GM18498 (cell line): ENCODE measurements at regions not wholly inside any gene's neighbourhood (a gene's known extent, or its start where the extent isn't known, plus 50 kb on each side); places are given as distances from the start of the nearest gene placed in this dataset.
"Not testable (repeated sequence)": the region's sequence is repeated elsewhere in the genome, so short reads cannot be mapped to it uniquely, and the experiment has no call there.

Source experiments
- ATAC-seq: cut with Tn5 transposase; IDR thresholded peaks from one replicate; pipeline ENCODE4 v1.9.1; 2021; ENCODE audit warnings: mild to moderate bottlenecking, moderate library complexity; ENCODE audit not compliant: unreplicated experiment

- ATAC-seq: no peak
Measured at GRCh38 chr5:152118676-152119470, 194.2 kb upstream of the GLRA1 start.

- no peak for ATAC-seq
Measured at GRCh38 chr5:152116934-152117333, 192.3 kb upstream of the GLRA1 start.

GRCh38 chr5:152113401-152113800 is 188.8 kb upstream of the GLRA1 start:
- ATAC-seq: peak; percentile 60

- ATAC-seq: no peak
Measured at GRCh38 chr5:152107220-152107619, 182.6 kb upstream of the GLRA1 start.

- ATAC-seq: no peak
Measured at GRCh38 chr5:152106571-152106970, 181.9 kb upstream of the GLRA1 start.

- ATAC-seq: no peak
Measured at GRCh38 chr5:152105085-152105484, 180.4 kb upstream of the GLRA1 start.

GRCh38 chr5:152104211-152104610 is 179.6 kb upstream of the GLRA1 start:
- no peak for ATAC-seq

- ATAC-seq: not testable (repeated sequence)
Measured at GRCh38 chr5:152102908-152103307, 178.3 kb upstream of the GLRA1 start.

GRCh38 chr5:152102057-152102456 is 177.4 kb upstream of the GLRA1 start:
- ATAC-seq: no peak

- ATAC-seq: no peak
Measured at GRCh38 chr5:152100462-152100861, 175.8 kb upstream of the GLRA1 start.

GRCh38 chr5:152097128-152097527 is 172.5 kb upstream of the GLRA1 start:
- ATAC-seq: peak; percentile 61

- no peak for ATAC-seq
Measured at GRCh38 chr5:152094716-152095115, 170.1 kb upstream of the GLRA1 start.

GRCh38 chr5:152094060-152094459 is 169.4 kb upstream of the GLRA1 start:
- ATAC-seq: no peak

- ATAC-seq: no peak
Measured at GRCh38 chr5:152092580-152092979, 167.9 kb upstream of the GLRA1 start.

- no peak for ATAC-seq
Measured at GRCh38 chr5:152089644-152090043, 165.0 kb upstream of the GLRA1 start.

GRCh38 chr5:152086668-152087067 is 162.0 kb upstream of the GLRA1 start:
- ATAC-seq: no peak

GRCh38 chr5:152084476-152084875 is 159.8 kb upstream of the GLRA1 start:
- ATAC-seq: no peak

- no peak for ATAC-seq
Measured at GRCh38 chr5:152083231-152083630, 158.6 kb upstream of the GLRA1 start.

- ATAC-seq: no peak
Measured at GRCh38 chr5:152072091-152072490, 147.4 kb upstream of the GLRA1 start.

- ATAC-seq: no peak
Measured at GRCh38 chr5:152070591-152070990, 145.9 kb upstream of the GLRA1 start.

- no peak for ATAC-seq
Measured at GRCh38 chr5:152066784-152067183, 142.1 kb upstream of the GLRA1 start.

- ATAC-seq: no peak
Measured at GRCh38 chr5:152063004-152063403, 138.4 kb upstream of the GLRA1 start.

- peak; percentile 64 for ATAC-seq
Measured at GRCh38 chr5:152061095-152061494, 136.4 kb upstream of the GLRA1 start.
